Ectodermal cell (in vitro differentiated cells): ENCODE measurements at regions not wholly inside any gene's neighbourhood (a gene's known extent, or its start where the extent isn't known, plus 50 kb on each side); places are given as distances from the start of the nearest gene placed in this dataset.

ENCODE experiments used
- H3K27ac ChIP-seq: 2 replicates; pipeline ENCODE4 v1.7.0; 2013; ENCODE audit warnings: mild to moderate bottlenecking, low read depth, low read length; ENCODE audit not compliant: insufficient read depth, poor library complexity, severe bottlenecking
- H3K27me3 ChIP-seq: 2 replicates; pipeline ENCODE4 v1.7.0; 2013; ENCODE audit warnings: mild to moderate bottlenecking, low read length; ENCODE audit not compliant: insufficient read depth, control insufficient read depth, poor library complexity, severe bottlenecking
- H3K36me3 ChIP-seq: one replicate; pipeline ENCODE4 v1.7.0; 2013; ENCODE audit warnings: low read length; ENCODE audit not compliant: control insufficient read depth, insufficient read depth
- H3K4me1 ChIP-seq: one replicate; pipeline ENCODE4 v1.7.0; 2013; ENCODE audit warnings: low read length; ENCODE audit not compliant: control insufficient read depth, insufficient read depth
- H3K4me3 ChIP-seq: 2 replicates; pipeline ENCODE4 v1.7.0; 2013; ENCODE audit warnings: low read depth, low read length, control low read depth; ENCODE audit not compliant: insufficient read depth
- H3K9me3 ChIP-seq: 2 replicates; pipeline ENCODE4 v1.7.0; 2013; ENCODE audit warnings: mild to moderate bottlenecking, low read length, moderate library complexity; ENCODE audit not compliant: control insufficient read depth
- WGBS, 2 experiments: methylation state at CpG; one replicate each; pipeline ENCODE4 v1.1.7; 2013; ENCODE audit warnings: missing lambda C conversion rate in 2 of 2; 5-methylcytosine and 5-hydroxymethylcytosine counted together

DNA sequence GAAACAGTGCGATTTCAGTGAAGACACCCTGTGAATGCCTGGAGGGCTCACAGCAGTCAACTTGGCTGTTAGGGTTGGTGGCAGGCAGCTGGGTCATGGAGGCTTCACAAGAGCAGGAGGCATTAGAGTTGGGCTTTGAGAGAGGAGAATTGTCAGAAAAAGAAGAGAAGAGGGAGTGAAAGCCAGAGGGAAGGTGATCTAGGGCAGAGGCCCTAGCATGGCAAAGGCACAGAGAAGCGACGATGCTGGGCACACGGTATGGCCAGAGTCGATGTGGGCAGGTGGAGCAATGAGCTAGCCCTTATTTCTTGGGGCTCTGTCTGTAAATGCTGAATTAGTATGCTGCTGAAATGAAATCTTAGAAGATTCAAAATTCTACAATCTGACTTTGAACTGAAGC is 52.6 kb upstream of the OLFM4 start:
- WGBS, 2 experiments: 92 to 97% methylated on average over 5 of the region's 5 CpGs
- Histone ChIP-seq H3K9me3 (no peaks in the 10 kb centered on the region), H3K4me1 (peaks cover 12% of the 10 kb centered on the region), H3K27me3 (no peaks in the 10 kb centered on the region), H3K36me3 (no peaks in the 10 kb centered on the region), H3K27ac (no peak overlapping the region), H3K4me3 (no peak overlapping the region)

- H3K27ac ChIP-seq: no peak overlapping the region
- no peak overlapping the region for H3K4me3 ChIP-seq
- no peaks in the 10 kb centered on the region for H3K27me3 ChIP-seq
- peaks cover 10% of the 10 kb centered on the region for H3K4me1 ChIP-seq
- 90 to 92% methylated on average over 9 of the region's 9 CpGs for WGBS, 2 experiments
- H3K36me3 ChIP-seq: no peaks in the 10 kb centered on the region
- H3K9me3 ChIP-seq: no peaks in the 10 kb centered on the region
Measured at GRCh38 chr13:52975161-52975560, 53.5 kb upstream of the OLFM4 start.

GRCh38 chr13:52974711-52975110 is 53.9 kb upstream of the OLFM4 start:
- Histone ChIP-seq H3K27me3 (no peaks in the 10 kb centered on the region), H3K4me3 (no peak overlapping the region), H3K9me3 (no peaks in the 10 kb centered on the region), H3K4me1 (peaks cover 7% of the 10 kb centered on the region), H3K27ac (no peak overlapping the region), H3K36me3 (no peaks in the 10 kb centered on the region)
- WGBS, 2 experiments: 95 to 96% methylated on average over 4 of the region's 4 CpGs

DNA sequence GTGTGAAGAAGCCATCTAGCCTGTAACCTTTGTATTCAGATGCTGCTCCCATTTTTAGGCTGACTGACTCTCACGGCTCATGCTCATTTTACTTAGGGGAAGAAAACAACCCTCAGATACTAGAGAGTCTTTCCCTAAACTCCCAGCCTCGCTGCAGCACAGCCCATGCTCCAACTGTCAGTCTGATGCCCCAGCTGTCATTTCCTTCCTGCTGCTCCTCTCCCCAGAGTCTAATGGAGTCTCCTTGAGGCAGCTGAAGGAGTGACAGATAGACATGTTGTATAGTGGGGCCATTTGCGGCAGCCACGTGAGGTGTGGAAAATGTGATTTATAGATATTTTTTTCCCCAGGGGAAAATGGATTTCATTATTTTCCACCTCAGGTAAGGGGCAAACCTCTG is 59.2 kb upstream of the OLFM4 start:
- Histone ChIP-seq H3K27me3 (no peaks in the 10 kb centered on the region), H3K36me3 (no peaks in the 10 kb centered on the region), H3K4me1 (peaks cover 3% of the 10 kb centered on the region), H3K4me3 (no peak overlapping the region), H3K27ac (no peak overlapping the region), H3K9me3 (no peaks in the 10 kb centered on the region)
- 73 to 81% methylated on average over 4 of the region's 4 CpGs for WGBS, 2 experiments

DNA sequence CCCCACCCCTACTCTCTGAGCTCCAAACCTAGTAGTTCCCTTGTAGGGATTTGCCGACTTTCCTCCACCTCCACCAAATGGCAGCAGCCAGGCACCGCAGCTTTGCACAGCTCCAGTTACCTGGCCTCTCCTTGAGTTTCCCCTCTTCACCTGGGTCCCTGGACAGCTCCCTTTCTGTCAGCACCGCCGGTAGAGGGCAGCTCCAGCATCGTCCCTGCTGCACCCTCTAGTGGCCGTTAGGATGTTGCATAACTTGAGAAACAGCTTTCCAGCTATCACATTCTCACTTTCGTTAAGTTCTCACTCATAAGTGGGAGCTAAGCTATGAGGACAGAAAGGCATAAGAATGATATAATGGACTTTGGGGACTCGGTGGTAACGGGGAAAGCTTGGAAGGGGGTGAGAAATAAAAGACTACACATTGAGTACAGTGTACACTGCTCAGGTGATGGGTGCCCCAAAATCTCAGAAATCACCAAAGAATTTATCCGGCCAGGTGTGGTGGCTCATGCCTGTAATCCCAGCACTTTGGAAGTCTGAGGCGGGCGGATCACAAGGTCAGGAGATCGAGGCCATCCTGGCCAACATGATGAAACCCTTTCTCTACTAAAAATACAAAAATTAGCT is 60.4 kb upstream of the OLFM4 start:
- no peaks in the 10 kb centered on the region for H3K27me3 ChIP-seq
- H3K4me1 ChIP-seq: peaks cover 14% of the 10 kb centered on the region
- H3K36me3 ChIP-seq: no peaks in the 10 kb centered on the region
- H3K9me3 ChIP-seq: no peaks in the 10 kb centered on the region
- no peak overlapping the region for H3K4me3 ChIP-seq
- H3K27ac ChIP-seq: no peak overlapping the region
- 27 to 32% methylated on average over 12 to 13 of the region's 13 CpGs for WGBS, 2 experiments

- Histone ChIP-seq H3K4me3 (no peak overlapping the region), H3K27me3 (no peaks in the 10 kb centered on the region), H3K36me3 (no peaks in the 10 kb centered on the region), H3K4me1 (peaks cover 36% of the 10 kb centered on the region), H3K27ac (peak overlapping the region; percentile 83), H3K9me3 (no peaks in the 10 kb centered on the region)
- WGBS, 2 experiments: 71 to 73% methylated on average over 4 of the region's 4 CpGs
Measured at GRCh38 chr13:52961987-52962386, 66.6 kb upstream of the OLFM4 start.

- H3K4me1 ChIP-seq: peaks cover 39% of the 10 kb centered on the region
- H3K27ac ChIP-seq: peak overlapping the region; percentile 83
- no peaks in the 10 kb centered on the region for H3K36me3 ChIP-seq
- H3K4me3 ChIP-seq: no peak overlapping the region
- no peaks in the 10 kb centered on the region for H3K9me3 ChIP-seq
- 56 to 57% methylated on average over 2 to 3 of the region's 3 CpGs for WGBS, 2 experiments
- no peaks in the 10 kb centered on the region for H3K27me3 ChIP-seq
Measured at GRCh38 chr13:52961256-52961910, 67.2 kb upstream of the OLFM4 start.

DNA sequence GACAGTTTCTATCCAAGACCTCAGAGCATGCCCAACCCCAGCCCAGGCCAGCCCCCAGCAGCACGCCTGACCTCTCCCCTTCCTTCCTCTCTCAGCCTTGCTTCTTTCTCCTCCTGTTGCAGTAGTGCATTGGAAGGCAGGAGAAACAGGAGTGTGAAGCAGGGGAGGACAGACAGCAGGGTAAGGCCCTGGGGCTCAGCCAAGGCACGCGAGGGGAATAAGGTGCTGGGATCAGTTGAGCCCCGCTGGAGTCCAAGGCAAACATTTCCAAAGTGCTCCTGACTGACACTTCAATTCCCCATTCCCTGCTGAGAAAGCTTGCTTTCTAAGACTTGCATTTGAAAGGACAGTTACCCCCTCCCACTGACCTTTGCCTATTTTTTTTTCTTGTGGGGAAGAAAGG is 73.1 kb upstream of the OLFM4 start:
- Histone ChIP-seq H3K36me3 (no peaks in the 10 kb centered on the region), H3K4me1 (peaks cover 28% of the 10 kb centered on the region), H3K4me3 (no peak overlapping the region), H3K27ac (peak overlapping the region; percentile 74), H3K27me3 (no peaks in the 10 kb centered on the region), H3K9me3 (no peaks in the 10 kb centered on the region)
- 0 to 1% methylated on average over 4 of the region's 4 CpGs for WGBS, 2 experiments

DNA sequence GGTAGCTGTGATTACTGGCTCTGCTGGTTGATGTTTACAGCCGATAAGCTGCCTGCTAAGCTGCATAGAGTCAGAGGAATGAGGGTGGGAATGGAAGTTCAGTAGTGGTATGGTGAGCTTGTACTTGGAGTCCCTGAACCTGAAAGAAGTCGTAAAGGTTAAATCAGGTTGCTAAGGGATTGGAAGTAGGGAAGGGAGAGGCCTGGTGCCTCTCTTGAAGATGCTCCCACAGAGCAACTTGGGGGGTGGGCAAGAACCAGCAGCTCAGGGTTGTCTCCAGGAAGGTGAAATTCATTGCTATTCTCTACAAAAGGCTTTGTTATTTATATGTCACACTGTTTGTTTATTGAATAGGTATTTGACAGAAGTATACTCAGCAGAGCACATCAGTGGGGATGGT is 73.8 kb upstream of the OLFM4 start:
- no peak overlapping the region for H3K4me3 ChIP-seq
- H3K36me3 ChIP-seq: no peaks in the 10 kb centered on the region
- WGBS, 2 experiments: 21 to 30% methylated on average over 2 of the region's 2 CpGs
- no peaks in the 10 kb centered on the region for H3K9me3 ChIP-seq
- H3K27me3 ChIP-seq: no peaks in the 10 kb centered on the region
- H3K27ac ChIP-seq: no peak overlapping the region
- peaks cover 23% of the 10 kb centered on the region for H3K4me1 ChIP-seq

- Histone ChIP-seq H3K4me3 (no peak overlapping the region), H3K36me3 (no peaks in the 10 kb centered on the region), H3K9me3 (no peaks in the 10 kb centered on the region), H3K27me3 (no peaks in the 10 kb centered on the region), H3K4me1 (peaks cover 20% of the 10 kb centered on the region), H3K27ac (no peak overlapping the region)
- WGBS, 2 experiments: 92 to 93% methylated on average over 5 to 6 of the region's 6 CpGs
Measured at GRCh38 chr13:52950436-52950956, 78.1 kb upstream of the OLFM4 start.
